HG03280 (cell line): ENCODE measurements at regions not wholly inside any gene's neighbourhood (a gene's known extent, or its start where the extent isn't known, plus 50 kb on each side); places are given as distances from the start of the nearest gene placed in this dataset.
"Not testable (repeated sequence)": the region's sequence is repeated elsewhere in the genome, so short reads cannot be mapped to it uniquely, and the experiment has no call there.

Experiments used
- ATAC-seq: cut with Tn5 transposase; IDR thresholded peaks from one replicate; pipeline ENCODE4 v1.9.1; 2021; ENCODE audit warnings: mild to moderate bottlenecking, moderate library complexity; ENCODE audit not compliant: unreplicated experiment

GRCh38 chr6:119845161-119845560 lies 495.6 kb upstream of the MAN1A1 start:
- no peak for ATAC-seq

- no peak for ATAC-seq
These were observed 494.8 kb upstream of the MAN1A1 start for GRCh38 chr6:119844387-119844786.

- ATAC-seq, result no peak
These were observed 492.6 kb upstream of the MAN1A1 start for GRCh38 chr6:119842191-119842590.

GRCh38 chr6:119838043-119838442 lies 488.5 kb upstream of the MAN1A1 start:
- no peak for ATAC-seq

GRCh38 chr6:119834418-119834817 lies 484.9 kb upstream of the MAN1A1 start:
- no peak for ATAC-seq

GRCh38 chr6:119832411-119832810 lies 482.9 kb upstream of the MAN1A1 start:
- ATAC-seq, result no peak

- no peak for ATAC-seq
These were observed 481.1 kb upstream of the MAN1A1 start for GRCh38 chr6:119830494-119831295.

- no peak for ATAC-seq
These were observed 480.5 kb upstream of the MAN1A1 start for GRCh38 chr6:119830069-119830468.

GRCh38 chr6:119829499-119829898 lies 479.9 kb upstream of the MAN1A1 start:
- not testable (repeated sequence) for ATAC-seq

GRCh38 chr6:119829006-119829405 lies 479.4 kb upstream of the MAN1A1 start:
- no peak for ATAC-seq

- ATAC-seq, result no peak
These were observed 471.8 kb upstream of the MAN1A1 start for GRCh38 chr6:119821380-119821779.

- ATAC-seq, result no peak
These were observed 469.3 kb upstream of the MAN1A1 start for GRCh38 chr6:119818876-119819275.

GRCh38 chr6:119814609-119815400 lies 465.2 kb upstream of the MAN1A1 start:
- ATAC-seq, result no peak

GRCh38 chr6:119802464-119802863 lies 452.9 kb upstream of the MAN1A1 start:
- ATAC-seq, result no peak

GRCh38 chr6:119801056-119801455 lies 451.5 kb upstream of the MAN1A1 start:
- ATAC-seq, result no peak

- no peak for ATAC-seq
These were observed 451.0 kb upstream of the MAN1A1 start for GRCh38 chr6:119800526-119800925.

GRCh38 chr6:119799596-119800509 lies 450.3 kb upstream of the MAN1A1 start:
- ATAC-seq, result no peak

- no peak for ATAC-seq
These were observed 442.2 kb upstream of the MAN1A1 start for GRCh38 chr6:119791736-119792135.

GRCh38 chr6:119781365-119781764 lies 431.8 kb upstream of the MAN1A1 start:
- no peak for ATAC-seq

GRCh38 chr6:119768201-119768600 lies 418.6 kb upstream of the MAN1A1 start:
- ATAC-seq, result no peak
